Activated T-helper 17 cell treated with anti-CD3 and anti-CD28 coated beads, Interleukin-2, amount 50 U/mL, for 72 hours (primary cell): ENCODE measurements at regions not wholly inside any gene's neighbourhood (a gene's known extent, or its start where the extent isn't known, plus 50 kb on each side); places are given as distances from the start of the nearest gene placed in this dataset.
A peak's percentile ranks its signal among the peaks of the same experiment; 100 is the strongest.

Experiments used
- ATAC-seq: fragments of 150-1000 bp; cut with Tn5 transposase; replicated peaks from 2 replicates; pipeline ENCODE4 v1.10.0; 2021; ENCODE audit warnings: mild to moderate bottlenecking, moderate library complexity
- H3K27ac Mint-ChIP-seq: one replicate; pipeline ENCODE4 v1.8.0; 2022; ENCODE audit warnings: mixed read lengths
- H3K27me3 Mint-ChIP-seq: one replicate; pipeline ENCODE4 v1.8.0; 2022; ENCODE audit warnings: mixed read lengths
- H3K36me3 Mint-ChIP-seq: one replicate; pipeline ENCODE4 v1.8.0; 2022; ENCODE audit warnings: low read depth, mild to moderate bottlenecking, mixed read lengths
- H3K4me1 Mint-ChIP-seq: one replicate; pipeline ENCODE4 v1.8.0; 2022; ENCODE audit warnings: mixed read lengths
- H3K4me3 Mint-ChIP-seq: one replicate; pipeline ENCODE4 v1.8.0; 2022; ENCODE audit warnings: mild to moderate bottlenecking, mixed read lengths
- H3K9me3 Mint-ChIP-seq: one replicate; pipeline ENCODE4 v1.8.0; 2022; ENCODE audit warnings: mixed read lengths

GRCh38 chr6:6834356-6835222 is 246.1 kb downstream of the LY86 start:
- Mint-ChIP-seq H3K36me3 (no peaks in the 10 kb centered on the region), H3K27ac (no peak overlapping the region), H3K4me3 (no peak overlapping the region), H3K4me1 (no peaks in the 10 kb centered on the region), H3K27me3 (peaks cover 39% of the 10 kb centered on the region), H3K9me3 (no peaks in the 10 kb centered on the region)
- ATAC-seq = no peak

- Mint-ChIP-seq H3K27ac (no peak overlapping the region), H3K4me3 (no peak overlapping the region), H3K4me1 (no peaks in the 10 kb centered on the region), H3K9me3 (no peaks in the 10 kb centered on the region), H3K27me3 (peaks cover 39% of the 10 kb centered on the region), H3K36me3 (no peaks in the 10 kb centered on the region)
- no peak for ATAC-seq
These were observed 246.6 kb downstream of the LY86 start for GRCh38 chr6:6835223-6835503.

GRCh38 chr6:6836609-6837406 is 248.3 kb downstream of the LY86 start:
- H3K4me3 Mint-ChIP-seq = no peak overlapping the region
- peaks cover 40% of the 10 kb centered on the region for H3K27me3 Mint-ChIP-seq
- H3K27ac Mint-ChIP-seq = no peak overlapping the region
- ATAC-seq = no peak
- no peaks in the 10 kb centered on the region for H3K36me3 Mint-ChIP-seq
- no peaks in the 10 kb centered on the region for H3K4me1 Mint-ChIP-seq
- no peaks in the 10 kb centered on the region for H3K9me3 Mint-ChIP-seq

- ATAC-seq = no peak
- Mint-ChIP-seq H3K9me3 (no peaks in the 10 kb centered on the region), H3K4me3 (no peak overlapping the region), H3K27me3 (peaks cover 39% of the 10 kb centered on the region), H3K4me1 (no peaks in the 10 kb centered on the region), H3K36me3 (no peaks in the 10 kb centered on the region), H3K27ac (no peak overlapping the region)
These were observed 249.1 kb downstream of the LY86 start for GRCh38 chr6:6837541-6838080.

GRCh38 chr6:6840831-6841291 is 252.3 kb downstream of the LY86 start:
- Mint-ChIP-seq H3K4me3 (no peak overlapping the region), H3K4me1 (no peaks in the 10 kb centered on the region), H3K36me3 (no peaks in the 10 kb centered on the region), H3K27ac (no peak overlapping the region), H3K27me3 (peaks cover 30% of the 10 kb centered on the region), H3K9me3 (peaks cover 4% of the 10 kb centered on the region)
- no peak for ATAC-seq

GRCh38 chr6:6841571-6841970 is 253.1 kb downstream of the LY86 start:
- Mint-ChIP-seq H3K4me3 (no peak overlapping the region), H3K36me3 (no peaks in the 10 kb centered on the region), H3K27me3 (peaks cover 37% of the 10 kb centered on the region), H3K9me3 (peaks cover 11% of the 10 kb centered on the region), H3K4me1 (no peaks in the 10 kb centered on the region), H3K27ac (no peak overlapping the region)
- no peak for ATAC-seq

GRCh38 chr6:6842291-6842690 is 253.8 kb downstream of the LY86 start:
- H3K27ac Mint-ChIP-seq = no peak overlapping the region
- H3K4me3 Mint-ChIP-seq = no peak overlapping the region
- no peaks in the 10 kb centered on the region for H3K4me1 Mint-ChIP-seq
- ATAC-seq = no peak
- H3K9me3 Mint-ChIP-seq = peaks cover 11% of the 10 kb centered on the region
- H3K27me3 Mint-ChIP-seq = peaks cover 34% of the 10 kb centered on the region
- H3K36me3 Mint-ChIP-seq = no peaks in the 10 kb centered on the region

GRCh38 chr6:6843057-6843627 is 254.6 kb downstream of the LY86 start:
- Mint-ChIP-seq H3K27me3 (peaks cover 30% of the 10 kb centered on the region), H3K27ac (no peak overlapping the region), H3K4me3 (no peak overlapping the region), H3K36me3 (no peaks in the 10 kb centered on the region), H3K9me3 (peaks cover 11% of the 10 kb centered on the region), H3K4me1 (no peaks in the 10 kb centered on the region)
- no peak for ATAC-seq

GRCh38 chr6:6843777-6844176 is 255.3 kb downstream of the LY86 start:
- no peak for ATAC-seq
- Mint-ChIP-seq H3K9me3 (peaks cover 11% of the 10 kb centered on the region), H3K4me3 (no peak overlapping the region), H3K4me1 (no peaks in the 10 kb centered on the region), H3K36me3 (no peaks in the 10 kb centered on the region), H3K27ac (no peak overlapping the region), H3K27me3 (peaks cover 25% of the 10 kb centered on the region)

- no peak for ATAC-seq
- H3K4me1 Mint-ChIP-seq = no peaks in the 10 kb centered on the region
- H3K36me3 Mint-ChIP-seq = no peaks in the 10 kb centered on the region
- peaks cover 11% of the 10 kb centered on the region for H3K9me3 Mint-ChIP-seq
- peaks cover 24% of the 10 kb centered on the region for H3K27me3 Mint-ChIP-seq
- H3K4me3 Mint-ChIP-seq = no peak overlapping the region
- no peak overlapping the region for H3K27ac Mint-ChIP-seq
These were observed 256.0 kb downstream of the LY86 start for GRCh38 chr6:6844530-6844929.

GRCh38 chr6:6845603-6846002 is 257.1 kb downstream of the LY86 start:
- peaks cover 11% of the 10 kb centered on the region for H3K9me3 Mint-ChIP-seq

GRCh38 chr6:6847591-6847990 is 259.1 kb downstream of the LY86 start:
- ATAC-seq = no peak
- Mint-ChIP-seq H3K9me3 (peaks cover 15% of the 10 kb centered on the region), H3K36me3 (no peaks in the 10 kb centered on the region), H3K27ac (no peak overlapping the region), H3K4me3 (no peak overlapping the region), H3K27me3 (peaks cover 13% of the 10 kb centered on the region), H3K4me1 (peaks cover 4% of the 10 kb centered on the region)

More at GRCh38 chr6:6845603-6846002, 257.1 kb downstream of the LY86 start:
- ATAC-seq = no peak
- no peaks in the 10 kb centered on the region for H3K36me3 Mint-ChIP-seq
- H3K4me3 Mint-ChIP-seq = no peak overlapping the region
- no peaks in the 10 kb centered on the region for H3K4me1 Mint-ChIP-seq
- no peak overlapping the region for H3K27ac Mint-ChIP-seq
- H3K27me3 Mint-ChIP-seq = peaks cover 24% of the 10 kb centered on the region

GRCh38 chr6:6851059-6851948 is 256.5 kb upstream of the RREB1 start:
- peak; percentile 75 for ATAC-seq
- H3K27ac Mint-ChIP-seq = peak overlapping the region; percentile 55
- H3K4me3 Mint-ChIP-seq = peak overlapping the region; percentile 16
- peaks cover 3% of the 10 kb centered on the region for H3K27me3 Mint-ChIP-seq
- H3K36me3 Mint-ChIP-seq = no peaks in the 10 kb centered on the region
- H3K9me3 Mint-ChIP-seq = peaks cover 6% of the 10 kb centered on the region
- peaks cover 7% of the 10 kb centered on the region for H3K4me1 Mint-ChIP-seq

- H3K27me3 Mint-ChIP-seq = no peaks in the 10 kb centered on the region
- no peak for ATAC-seq
- no peak overlapping the region for H3K27ac Mint-ChIP-seq
- peaks cover 13% of the 10 kb centered on the region for H3K4me1 Mint-ChIP-seq
- no peaks in the 10 kb centered on the region for H3K36me3 Mint-ChIP-seq
- peaks cover 4% of the 10 kb centered on the region for H3K9me3 Mint-ChIP-seq
- H3K4me3 Mint-ChIP-seq = no peak overlapping the region
These were observed 255.9 kb upstream of the RREB1 start for GRCh38 chr6:6851949-6852261.
